Muscle of leg (tissue), 3 donors: ENCODE measurements at regions not wholly inside any gene's neighbourhood (a gene's known extent, or its start where the extent isn't known, plus 50 kb on each side); places are given as distances from the start of the nearest gene placed in this dataset.
A peak's percentile ranks its signal among the peaks of the same experiment; 100 is the strongest.

Source experiments
- DNase-seq: peaks from one replicate; pipeline ENCODE4 v3.0.0; 2013
- H3K27ac ChIP-seq: one replicate; pipeline ENCODE4 v1.5.1; 2013; ENCODE audit warnings: mild to moderate bottlenecking, low read length, control low read depth
- H3K27me3 ChIP-seq: one replicate; pipeline ENCODE4 v1.6.1; 2013; ENCODE audit warnings: low read length; ENCODE audit not compliant: control insufficient read depth, insufficient read depth
- H3K36me3 ChIP-seq: one replicate; pipeline ENCODE4 v1.6.1; 2013; ENCODE audit warnings: low read length; ENCODE audit not compliant: control insufficient read depth, insufficient read depth
- H3K4me1 ChIP-seq: one replicate; pipeline ENCODE4 v1.6.1; 2013; ENCODE audit warnings: low read length; ENCODE audit not compliant: control insufficient read depth, insufficient read depth
- H3K4me3 ChIP-seq: one replicate; pipeline ENCODE4 v1.5.1; 2013; ENCODE audit warnings: low read length, control low read depth
- H3K9me3 ChIP-seq: replicated peaks from 2 replicates; pipeline ENCODE4 v1.6.1; 2013; ENCODE audit warnings: low read depth, low read length; ENCODE audit not compliant: control insufficient read depth
- WGBS: methylation state at CpG from one replicate; pipeline ENCODE4 v1.1.5; 2013; ENCODE audit warnings: missing lambda C conversion rate; ENCODE audit not compliant: insufficient coverage; 5-methylcytosine and 5-hydroxymethylcytosine counted together

GRCh38 chr1:88311907-88312306 is 372.2 kb upstream of the PKN2 start:
- Histone ChIP-seq H3K4me1 (no peaks in the 10 kb centered on the region), H3K36me3 (no peaks in the 10 kb centered on the region), H3K27ac (no peak overlapping the region), H3K4me3 (no peak overlapping the region), H3K9me3 (no peaks in the 10 kb centered on the region), H3K27me3 (no peaks in the 10 kb centered on the region)
- no peak for DNase-seq
- 100% methylated on average over 1 of the region's 2 CpGs for WGBS

GRCh38 chr1:88317396-88317795 is 366.7 kb upstream of the PKN2 start:
- Histone ChIP-seq H3K27me3 (no peaks in the 10 kb centered on the region), H3K4me1 (no peaks in the 10 kb centered on the region), H3K36me3 (no peaks in the 10 kb centered on the region), H3K4me3 (no peak overlapping the region), H3K9me3 (no peaks in the 10 kb centered on the region), H3K27ac (no peak overlapping the region)
- DNase-seq = no peak
- WGBS = no CpG with 5 or more reads among the region's 1 CpG

- WGBS = 25% methylated on average over 6 of the region's 7 CpGs
Measured at GRCh38 chr1:88318740-88319139, 365.3 kb upstream of the PKN2 start.

GRCh38 chr1:88320291-88320690 is 363.8 kb upstream of the PKN2 start:
- Histone ChIP-seq H3K4me3 (no peak overlapping the region), H3K36me3 (no peaks in the 10 kb centered on the region), H3K4me1 (no peaks in the 10 kb centered on the region), H3K27ac (no peak overlapping the region), H3K27me3 (no peaks in the 10 kb centered on the region), H3K9me3 (no peaks in the 10 kb centered on the region)
- WGBS = no CpG with 5 or more reads among the region's 3 CpGs
- no peak for DNase-seq

More at GRCh38 chr1:88318740-88319139, 365.3 kb upstream of the PKN2 start:
- Histone ChIP-seq H3K27ac (no peak overlapping the region), H3K27me3 (no peaks in the 10 kb centered on the region), H3K9me3 (no peaks in the 10 kb centered on the region), H3K4me3 (no peak overlapping the region), H3K36me3 (no peaks in the 10 kb centered on the region), H3K4me1 (no peaks in the 10 kb centered on the region)
- DNase-seq = no peak

- no peaks in the 10 kb centered on the region for H3K36me3 ChIP-seq
- H3K4me3 ChIP-seq = no peak overlapping the region
- no peaks in the 10 kb centered on the region for H3K27me3 ChIP-seq
- H3K27ac ChIP-seq = no peak overlapping the region
- 20% methylated on average over 1 of the region's 2 CpGs for WGBS
- no peaks in the 10 kb centered on the region for H3K4me1 ChIP-seq
- no peaks in the 10 kb centered on the region for H3K9me3 ChIP-seq
- DNase-seq = peak; percentile 36
Measured at GRCh38 chr1:88321706-88322105, 362.4 kb upstream of the PKN2 start.

- H3K4me3 ChIP-seq = no peak overlapping the region
- no peaks in the 10 kb centered on the region for H3K36me3 ChIP-seq
- no peak overlapping the region for H3K27ac ChIP-seq
- no peaks in the 10 kb centered on the region for H3K27me3 ChIP-seq
- DNase-seq = peak; percentile 45
- H3K9me3 ChIP-seq = no peaks in the 10 kb centered on the region
- WGBS = 50% methylated on average over 2 of the region's 3 CpGs
- no peaks in the 10 kb centered on the region for H3K4me1 ChIP-seq
Measured at GRCh38 chr1:88324899-88325298, 359.2 kb upstream of the PKN2 start.

- H3K9me3 ChIP-seq = no peaks in the 10 kb centered on the region
- no peak overlapping the region for H3K4me3 ChIP-seq
- DNase-seq = peak; percentile 46
- H3K4me1 ChIP-seq = no peaks in the 10 kb centered on the region
- H3K27ac ChIP-seq = peak overlapping the region; percentile 6
- no peaks in the 10 kb centered on the region for H3K36me3 ChIP-seq
- H3K27me3 ChIP-seq = no peaks in the 10 kb centered on the region
- 90% methylated on average over 2 of the region's 5 CpGs for WGBS
Measured at GRCh38 chr1:88327391-88328267, 356.4 kb upstream of the PKN2 start.

- Histone ChIP-seq H3K4me3 (no peak overlapping the region), H3K9me3 (no peaks in the 10 kb centered on the region), H3K27me3 (no peaks in the 10 kb centered on the region), H3K36me3 (no peaks in the 10 kb centered on the region), H3K4me1 (no peaks in the 10 kb centered on the region), H3K27ac (no peak overlapping the region)
- no CpG with 5 or more reads among the region's 4 CpGs for WGBS
- DNase-seq = no peak
Measured at GRCh38 chr1:88330201-88330600, 353.9 kb upstream of the PKN2 start.

GRCh38 chr1:88333086-88333695 is 350.9 kb upstream of the PKN2 start:
- no peak for DNase-seq
- no peaks in the 10 kb centered on the region for H3K36me3 ChIP-seq
- H3K4me1 ChIP-seq = no peaks in the 10 kb centered on the region
- no CpG with 5 or more reads among the region's 9 CpGs for WGBS
- no peaks in the 10 kb centered on the region for H3K27me3 ChIP-seq
- no peak overlapping the region for H3K4me3 ChIP-seq
- no peaks in the 10 kb centered on the region for H3K9me3 ChIP-seq
- H3K27ac ChIP-seq = no peak overlapping the region

- no peaks in the 10 kb centered on the region for H3K36me3 ChIP-seq
- H3K4me3 ChIP-seq = no peak overlapping the region
- no peaks in the 10 kb centered on the region for H3K27me3 ChIP-seq
- 80% methylated on average over 1 of the region's 5 CpGs for WGBS
- no peak for DNase-seq
- H3K9me3 ChIP-seq = no peaks in the 10 kb centered on the region
- H3K27ac ChIP-seq = no peak overlapping the region
- no peaks in the 10 kb centered on the region for H3K4me1 ChIP-seq
Measured at GRCh38 chr1:88341447-88341846, 342.6 kb upstream of the PKN2 start.
